IPS-20b (cell line): ENCODE measurements at regions not wholly inside any gene's neighbourhood (a gene's known extent, or its start where the extent isn't known, plus 50 kb on each side); places are given as distances from the start of the nearest gene placed in this dataset.

Experiments used
- H3K27ac ChIP-seq: one replicate; pipeline ENCODE4 v1.5.1; 2013; ENCODE audit warnings: low read length
- H3K27me3 ChIP-seq: 2 replicates; pipeline ENCODE4 v1.6.1; 2013; ENCODE audit warnings: mild to moderate bottlenecking, low read length, inconsistent platforms; ENCODE audit not compliant: insufficient read depth
- H3K36me3 ChIP-seq: 2 replicates; pipeline ENCODE4 v1.6.1; 2013; ENCODE audit warnings: low read depth, mild to moderate bottlenecking, inconsistent platforms, low read length, moderate library complexity; ENCODE audit not compliant: insufficient read depth
- H3K4me1 ChIP-seq: 2 replicates; pipeline ENCODE4 v1.6.1; 2013; ENCODE audit warnings: mild to moderate bottlenecking, control low read depth, inconsistent platforms, low read length, moderate library complexity; ENCODE audit not compliant: insufficient read depth
- H3K4me3 ChIP-seq: 2 replicates; pipeline ENCODE4 v1.5.1; 2013; ENCODE audit warnings: mild to moderate bottlenecking, low read length, inconsistent platforms
- H3K9ac ChIP-seq: 2 replicates; pipeline ENCODE4 v1.6.1; 2013; ENCODE audit warnings: low read depth, mild to moderate bottlenecking, inconsistent platforms, low read length, moderate library complexity
- H3K9me3 ChIP-seq: 2 replicates; pipeline ENCODE4 v1.6.1; 2013; ENCODE audit warnings: mild to moderate bottlenecking, low read depth, low read length, inconsistent platforms; ENCODE audit not compliant: insufficient read depth

DNA sequence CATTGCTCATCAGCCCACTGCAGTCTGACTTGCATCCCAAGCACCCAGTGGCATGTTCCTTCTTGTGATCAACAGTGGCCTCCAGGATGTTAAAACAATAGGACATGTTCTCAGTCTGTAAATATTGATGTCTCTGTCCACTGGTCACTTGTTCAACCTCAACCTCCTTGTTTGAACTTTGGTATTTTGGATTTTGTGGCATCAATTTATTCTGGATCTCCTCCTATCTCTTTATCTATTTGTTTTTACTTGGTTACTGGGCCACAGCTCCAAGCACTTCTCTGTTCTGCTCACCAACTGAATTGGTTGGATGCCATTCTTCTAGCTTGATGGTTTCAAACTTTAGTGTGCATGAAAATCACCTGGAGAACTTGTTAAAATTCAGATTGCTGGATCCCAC is 1414.8 kb upstream of the CELF4 start:
- Histone ChIP-seq H3K4me1 (no peaks in the 10 kb centered on the region), H3K36me3 (no peaks in the 10 kb centered on the region), H3K27me3 (no peaks in the 10 kb centered on the region), H3K27ac (no peak overlapping the region), H3K9ac (no peak overlapping the region), H3K4me3 (no peak overlapping the region), H3K9me3 (no peaks in the 10 kb centered on the region)

DNA sequence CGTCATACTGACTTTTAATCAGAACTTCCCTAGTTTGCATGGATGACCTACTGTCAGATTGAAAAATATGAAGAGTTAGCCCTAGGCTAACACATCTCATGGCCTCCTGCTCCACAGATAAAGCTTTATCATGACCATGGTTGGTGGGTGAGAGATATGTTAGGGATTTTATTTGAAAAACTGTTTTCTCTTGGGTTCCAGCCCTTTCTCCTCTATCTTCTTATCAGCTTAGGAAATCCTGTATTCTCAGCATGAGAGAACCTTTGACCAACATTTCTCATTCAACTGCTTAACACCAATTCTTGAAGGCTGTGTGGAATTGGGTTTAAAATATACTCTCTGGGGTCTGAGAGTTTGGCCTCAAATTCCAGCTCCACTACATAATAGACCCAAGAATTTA is 1407.0 kb upstream of the CELF4 start:
- Histone ChIP-seq H3K4me1 (no peaks in the 10 kb centered on the region), H3K9ac (no peak overlapping the region), H3K36me3 (no peaks in the 10 kb centered on the region), H3K4me3 (no peak overlapping the region), H3K27me3 (no peaks in the 10 kb centered on the region), H3K27ac (no peak overlapping the region), H3K9me3 (no peaks in the 10 kb centered on the region)

DNA sequence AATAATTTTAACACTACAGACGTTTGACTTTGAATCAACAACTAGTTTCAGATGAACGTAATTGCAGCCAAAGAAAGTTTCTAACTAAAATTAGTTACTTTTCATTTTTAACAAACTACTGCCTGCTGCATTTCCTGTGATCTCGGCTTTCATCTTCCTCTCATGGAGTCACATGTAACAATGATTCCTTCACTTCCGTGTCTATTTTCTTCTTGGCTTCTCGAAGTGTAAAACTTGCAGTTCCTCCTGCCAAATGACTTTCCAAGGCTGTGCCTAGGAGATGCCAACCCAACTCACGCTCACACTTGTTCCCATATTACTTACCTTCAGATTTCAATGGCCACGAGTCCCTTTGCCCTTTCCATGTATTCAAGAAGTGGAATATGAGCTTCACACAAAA is 1406.3 kb upstream of the CELF4 start:
- Histone ChIP-seq H3K4me3 (no peak overlapping the region), H3K36me3 (no peaks in the 10 kb centered on the region), H3K9me3 (no peaks in the 10 kb centered on the region), H3K27ac (no peak overlapping the region), H3K4me1 (no peaks in the 10 kb centered on the region), H3K9ac (no peak overlapping the region), H3K27me3 (no peaks in the 10 kb centered on the region)

DNA sequence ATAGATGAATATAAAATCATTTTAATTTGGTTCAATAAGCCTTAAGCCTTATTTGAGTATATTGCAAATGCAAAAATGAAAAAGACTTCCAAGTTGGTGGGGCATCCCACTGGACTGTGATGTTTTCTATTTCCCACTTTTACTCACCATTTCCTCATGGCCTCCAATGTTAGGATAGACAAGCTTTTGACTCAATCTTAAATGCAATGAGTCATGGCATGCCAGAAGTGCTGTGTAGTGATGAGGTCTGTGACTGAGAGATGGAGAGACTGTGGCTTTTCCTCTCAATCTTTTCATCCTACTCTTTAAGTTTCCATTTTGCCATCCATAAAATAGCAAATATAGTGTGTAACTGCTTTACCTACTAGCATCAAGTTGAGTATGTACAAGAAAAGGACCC is 1401.2 kb upstream of the CELF4 start:
- Histone ChIP-seq H3K9ac (no peak overlapping the region), H3K9me3 (no peaks in the 10 kb centered on the region), H3K4me3 (no peak overlapping the region), H3K27me3 (no peaks in the 10 kb centered on the region), H3K4me1 (peaks cover 21% of the 10 kb centered on the region), H3K36me3 (no peaks in the 10 kb centered on the region), H3K27ac (no peak overlapping the region)

- Histone ChIP-seq H3K27me3 (no peaks in the 10 kb centered on the region), H3K36me3 (no peaks in the 10 kb centered on the region), H3K9me3 (no peaks in the 10 kb centered on the region), H3K4me1 (peaks cover 26% of the 10 kb centered on the region), H3K4me3 (0 out of 2 replicates have a peak overlapping the region, but pooled peaks have one; percentile 15), H3K9ac (no peak overlapping the region), H3K27ac (no peak overlapping the region)
Measured at GRCh38 chr18:38963943-38964660, 1398.5 kb upstream of the CELF4 start.

DNA sequence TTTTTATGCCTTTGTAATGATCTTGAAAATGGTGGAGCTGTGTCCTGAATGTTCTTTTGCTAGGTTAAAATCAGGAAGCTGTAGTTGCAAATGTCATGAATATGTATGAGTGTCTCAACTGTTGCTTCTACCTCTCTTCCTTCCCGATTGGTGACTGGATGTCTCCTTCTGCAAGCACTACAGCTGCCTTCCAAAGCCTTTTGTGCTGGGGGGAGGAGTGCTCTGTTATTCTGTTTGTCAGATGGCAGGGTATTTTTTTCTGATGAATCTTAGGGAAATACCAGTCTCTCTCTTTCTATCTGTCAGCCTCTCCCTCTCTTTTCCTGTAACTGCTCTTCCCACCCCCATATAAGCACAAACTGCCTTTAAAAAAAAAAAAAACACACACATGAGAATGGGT is 1396.3 kb upstream of the CELF4 start:
- no peaks in the 10 kb centered on the region for H3K36me3 ChIP-seq
- no peak overlapping the region for H3K27ac ChIP-seq
- peaks cover 26% of the 10 kb centered on the region for H3K4me1 ChIP-seq
- H3K9me3 ChIP-seq = no peaks in the 10 kb centered on the region
- H3K4me3 ChIP-seq = no peak overlapping the region
- H3K27me3 ChIP-seq = no peaks in the 10 kb centered on the region
- no peak overlapping the region; the same call in 1 of the 2 replicates for H3K9ac ChIP-seq

DNA sequence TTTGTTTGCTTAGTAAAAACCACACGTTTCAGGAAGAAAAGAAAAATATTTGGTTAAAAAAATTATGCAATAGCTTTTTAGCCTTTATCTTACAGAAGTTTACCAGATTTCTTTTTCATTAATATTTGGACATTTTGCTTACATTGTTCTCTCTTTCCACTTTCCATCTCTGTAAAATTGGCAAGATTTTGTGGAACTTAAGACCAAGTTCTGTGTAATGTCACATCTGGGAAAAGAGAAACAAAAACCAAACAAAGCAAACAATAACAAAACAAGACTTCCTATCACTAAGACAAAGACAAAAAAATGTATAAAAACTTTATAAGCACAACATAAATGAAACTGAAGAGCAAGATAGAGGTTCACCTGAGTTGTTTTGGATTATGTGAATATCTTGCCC is 1392.1 kb upstream of the CELF4 start:
- Histone ChIP-seq H3K4me1 (peaks cover 14% of the 10 kb centered on the region; the same call in 1 of the 2 replicates), H3K4me3 (no peak overlapping the region), H3K9ac (no peak overlapping the region)

GRCh38 chr18:38956068-38956467 is 1390.5 kb upstream of the CELF4 start:
- Histone ChIP-seq H3K9ac (no peak overlapping the region), H3K4me3 (no peak overlapping the region), H3K4me1 (no peaks in the 10 kb centered on the region), H3K9me3 (no peaks in the 10 kb centered on the region), H3K36me3 (no peaks in the 10 kb centered on the region), H3K27ac (no peak overlapping the region), H3K27me3 (no peaks in the 10 kb centered on the region)

More for the DNA sequence above, 1392.1 kb upstream of the CELF4 start:
- Histone ChIP-seq H3K36me3 (no peaks in the 10 kb centered on the region), H3K27me3 (no peaks in the 10 kb centered on the region), H3K9me3 (no peaks in the 10 kb centered on the region), H3K27ac (no peak overlapping the region)

DNA sequence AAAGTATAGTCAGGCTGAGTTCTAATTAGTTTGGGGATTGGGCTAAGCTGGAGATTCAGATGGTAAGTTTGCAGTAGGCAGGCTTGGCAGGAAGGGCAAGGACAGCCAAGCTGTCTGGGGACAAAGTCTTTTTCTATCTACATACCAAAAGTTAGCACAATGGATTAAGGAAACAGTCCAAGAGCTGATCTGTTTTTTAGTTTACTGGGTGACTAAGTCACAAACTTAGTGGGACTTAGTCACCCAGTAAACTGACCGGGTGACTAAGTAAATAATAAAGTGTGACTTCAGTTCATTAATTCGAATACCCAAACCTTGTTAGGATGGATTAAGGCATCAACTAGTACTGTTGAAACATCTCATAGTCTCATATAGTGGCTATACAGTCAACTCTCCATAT is 1386.0 kb upstream of the CELF4 start:
- peaks cover 5% of the 10 kb centered on the region for H3K4me1 ChIP-seq
- H3K27me3 ChIP-seq = no peaks in the 10 kb centered on the region
- H3K36me3 ChIP-seq = no peaks in the 10 kb centered on the region
- H3K4me3 ChIP-seq = no peak overlapping the region
- no peaks in the 10 kb centered on the region for H3K9me3 ChIP-seq
- no peak overlapping the region for H3K27ac ChIP-seq
- no peak overlapping the region for H3K9ac ChIP-seq

DNA sequence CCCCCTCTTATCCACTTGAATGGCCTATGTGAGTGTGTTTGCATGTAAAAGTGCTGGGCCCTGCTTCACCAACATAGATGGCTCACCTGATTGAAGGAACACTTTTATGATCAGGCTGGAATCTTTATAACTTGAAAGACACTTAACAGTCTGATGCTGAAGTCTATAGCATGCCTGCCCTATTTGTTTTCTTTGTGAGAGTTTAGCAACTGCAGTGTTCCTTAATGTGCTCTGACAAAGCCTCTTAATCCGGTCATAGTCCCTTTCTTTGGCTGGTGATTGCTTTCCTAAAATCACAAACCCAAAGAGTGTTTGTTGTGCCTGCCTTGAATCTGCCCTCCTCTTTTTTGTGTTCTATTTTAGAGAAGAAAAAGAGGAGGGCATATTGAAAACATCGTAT is 1382.8 kb upstream of the CELF4 start:
- Histone ChIP-seq H3K27ac (no peak overlapping the region), H3K27me3 (no peaks in the 10 kb centered on the region), H3K9me3 (peaks cover 19% of the 10 kb centered on the region; the same call in 1 of the 2 replicates), H3K4me3 (no peak overlapping the region), H3K36me3 (no peaks in the 10 kb centered on the region), H3K9ac (peak overlapping the region; percentile 30; the same call in 1 of the 2 replicates), H3K4me1 (peaks cover 5% of the 10 kb centered on the region)

- no peak overlapping the region for H3K4me3 ChIP-seq
- no peak overlapping the region for H3K27ac ChIP-seq
- H3K27me3 ChIP-seq = no peaks in the 10 kb centered on the region
- H3K9ac ChIP-seq = no peak overlapping the region
- H3K36me3 ChIP-seq = no peaks in the 10 kb centered on the region
- peaks cover 26% of the 10 kb centered on the region; the same call in 1 of the 2 replicates for H3K9me3 ChIP-seq
- H3K4me1 ChIP-seq = peaks cover 5% of the 10 kb centered on the region
Measured at GRCh38 chr18:38944446-38945024, 1378.9 kb upstream of the CELF4 start.
